HFF-Myc (cell line): ENCODE measurements at regions not wholly inside any gene's neighbourhood (a gene's known extent, or its start where the extent isn't known, plus 50 kb on each side); places are given as distances from the start of the nearest gene placed in this dataset.
A peak's percentile ranks its signal among the peaks of the same experiment; 100 is the strongest.

Experiments used
- DNase-seq: peaks from one replicate; pipeline ENCODE4 v3.0.0-alpha.2; 2011; ENCODE audit warnings: low read depth; ENCODE audit errors: extremely low read depth
- H3K4me3 ChIP-seq: replicated peaks from 2 replicates; pipeline ENCODE4 v1.5.1; 2011; ENCODE audit warnings: low read depth, mild to moderate bottlenecking, control low read depth, low read length
- CTCF ChIP-seq: IDR thresholded peaks from 2 replicates; pipeline ENCODE4 v1.5.1; 2012; ENCODE audit warnings: mild to moderate bottlenecking, low read depth, low read length, control low read depth; ENCODE audit errors: missing control alignments

- TF ChIP-seq CTCF, result no peak
- H3K4me3 ChIP-seq, result no peak overlapping the region
- no peak for DNase-seq
These were observed 71.0 kb upstream of the OTUD4 start for GRCh38 chr4:145251391-145251790.

- no peak overlapping the region for H3K4me3 ChIP-seq
- DNase-seq, result no peak
- no peak for TF ChIP-seq CTCF
These were observed 68.6 kb upstream of the OTUD4 start for GRCh38 chr4:145248971-145249370.

GRCh38 chr4:145248502-145248901 lies 68.1 kb upstream of the OTUD4 start:
- H3K4me3 ChIP-seq, result no peak overlapping the region
- no peak for DNase-seq
- TF ChIP-seq CTCF, result no peak

- DNase-seq, result peak; percentile 61
- H3K4me3 ChIP-seq, result no peak overlapping the region
- TF ChIP-seq CTCF, result peak; percentile 93
These were observed 53.8 kb upstream of the OTUD4 start for GRCh38 chr4:145234091-145234706.

GRCh38 chr4:145231906-145232700 lies 51.7 kb upstream of the OTUD4 start:
- H3K4me3 ChIP-seq, result no peak overlapping the region
- TF ChIP-seq CTCF, result no peak
- DNase-seq, result peak; percentile 29

GRCh38 chr4:145230726-145231125 lies 50.3 kb upstream of the OTUD4 start:
- TF ChIP-seq CTCF, result no peak
- no peak overlapping the region for H3K4me3 ChIP-seq
- no peak for DNase-seq
